Right cardiac atrium (tissue), 5 donors: ENCODE measurements at regions not wholly inside any gene's neighbourhood (a gene's known extent, or its start where the extent isn't known, plus 50 kb on each side); places are given as distances from the start of the nearest gene placed in this dataset.

Source experiments
- ATAC-seq, 2 donors: fragments of 200-7000 bp; cut with Tn5 transposase; one replicate each; pipeline versions ENCODE4 v1.8.0 to v1.9.1; 2020; ENCODE audit warnings: moderate library complexity in 2 of 2, mild to moderate bottlenecking in 1 of 2
- DNase-seq, 3 donors: peaks; one replicate each; pipeline ENCODE4 v3.0.0-alpha.2; 2020
- H3K27ac ChIP-seq: one replicate; pipeline ENCODE4 v1.5.1; 2013; ENCODE audit warnings: mild to moderate bottlenecking, low read length, control low read depth, moderate library complexity
- H3K27me3 ChIP-seq: one replicate; pipeline ENCODE4 v1.6.1; 2013; ENCODE audit not compliant: control insufficient read depth, insufficient read depth
- H3K4me1 ChIP-seq: one replicate; pipeline ENCODE4 v1.6.1; 2013; ENCODE audit warnings: low read length; ENCODE audit not compliant: control insufficient read depth, insufficient read depth
- H3K4me3 ChIP-seq: one replicate; pipeline ENCODE4 v1.5.1; 2013; ENCODE audit warnings: low read length, control low read depth
- H3K9me3 ChIP-seq: one replicate; pipeline ENCODE4 v1.6.1; 2013; ENCODE audit warnings: low read length; ENCODE audit not compliant: control insufficient read depth
- WGBS: extraction: QIAGEN DNeasy Blood & Tissue Kit; methylation state at CpG from one replicate; pipeline ENCODE4 v1.1.7; 2013; 5-methylcytosine and 5-hydroxymethylcytosine counted together
- intact Hi-C, 4 donors: fragments of 100-400 bp; cut with DNase I; formaldehyde crosslinking; loops; one replicate each; pipeline versions ENCODE4 v1.11.0 to v1.14.0; 2022 to 2023
- donor health status: healthy with polysubstance abuse.
- donor health status: DM: no; HTN: yes; CAD: no.
- donor health status: DM: no; HTN: no; CAD: no.
- donor health status: DM: no; HTN: yes; CAD: no; lungs with severe emphysema.
- donor health status: DM: yes; HTN: yes; CAD: no.

GRCh38 chr15:25178835-25179672 lies 224.3 kb downstream of the SNRPN start:
- DNase-seq (peak in 2 of 3 donors; percentile 2 to 13), ATAC-seq (no peak)
- WGBS: 75% methylated on average over 17 of the region's 17 CpGs
- no peak overlapping the region for H3K4me3 ChIP-seq
- no peaks in the 10 kb centered on the region for H3K4me1 ChIP-seq
- no peaks in the 10 kb centered on the region for H3K27me3 ChIP-seq
- H3K9me3 ChIP-seq: no peaks in the 10 kb centered on the region
- intact Hi-C loops: no loop called here
- H3K27ac ChIP-seq: no peak overlapping the region

DNA sequence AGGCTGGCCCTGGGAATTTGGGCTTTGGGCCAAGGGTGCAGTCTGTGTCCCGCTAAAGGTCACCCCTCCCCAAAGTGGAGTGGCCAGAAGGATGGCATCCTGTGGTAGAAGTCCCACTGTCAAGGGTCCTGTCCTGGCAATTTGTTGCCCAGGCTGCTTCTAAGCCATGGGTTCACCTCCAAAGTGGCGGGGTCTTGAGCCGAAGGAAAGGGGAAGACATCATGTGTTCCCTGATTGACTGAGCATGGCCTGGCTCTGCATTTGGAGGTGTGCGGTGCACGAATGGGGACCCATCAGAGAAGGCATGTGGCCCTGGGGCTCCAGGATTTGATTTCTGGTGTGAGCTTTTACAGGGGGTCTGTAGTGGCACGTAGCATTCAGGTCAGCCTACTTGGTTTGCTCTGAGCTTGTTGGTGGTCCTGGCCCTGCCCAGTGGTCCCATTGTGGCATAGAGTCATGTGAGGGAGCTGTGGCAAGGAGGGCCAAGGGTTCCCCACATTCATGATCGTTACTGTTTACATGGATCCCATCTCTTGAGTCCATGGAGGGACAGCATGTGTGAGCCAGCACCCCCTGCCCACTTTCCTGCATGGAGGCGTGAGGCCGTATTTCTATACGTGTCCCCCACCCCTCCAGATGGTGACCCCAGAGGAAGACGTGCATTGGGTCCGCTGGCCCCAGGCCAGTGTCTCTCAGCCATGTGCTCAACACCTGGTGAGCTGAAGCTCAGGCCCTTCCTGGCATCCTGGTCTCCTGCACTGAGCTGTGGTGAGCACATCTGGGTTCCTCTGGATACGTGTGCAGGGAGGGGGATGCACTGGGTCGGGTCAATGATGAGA lies 225.1 kb downstream of the SNRPN start:
- Histone ChIP-seq H3K4me3 (no peak overlapping the region), H3K4me1 (no peaks in the 10 kb centered on the region), H3K9me3 (no peaks in the 10 kb centered on the region), H3K27ac (no peak overlapping the region), H3K27me3 (no peaks in the 10 kb centered on the region)
- ATAC-seq (no peak), DNase-seq (peak; percentile 1 to 34 (median 18))
- 86% methylated on average over 14 of the region's 14 CpGs for WGBS
- intact Hi-C loops: no loop called here

DNA sequence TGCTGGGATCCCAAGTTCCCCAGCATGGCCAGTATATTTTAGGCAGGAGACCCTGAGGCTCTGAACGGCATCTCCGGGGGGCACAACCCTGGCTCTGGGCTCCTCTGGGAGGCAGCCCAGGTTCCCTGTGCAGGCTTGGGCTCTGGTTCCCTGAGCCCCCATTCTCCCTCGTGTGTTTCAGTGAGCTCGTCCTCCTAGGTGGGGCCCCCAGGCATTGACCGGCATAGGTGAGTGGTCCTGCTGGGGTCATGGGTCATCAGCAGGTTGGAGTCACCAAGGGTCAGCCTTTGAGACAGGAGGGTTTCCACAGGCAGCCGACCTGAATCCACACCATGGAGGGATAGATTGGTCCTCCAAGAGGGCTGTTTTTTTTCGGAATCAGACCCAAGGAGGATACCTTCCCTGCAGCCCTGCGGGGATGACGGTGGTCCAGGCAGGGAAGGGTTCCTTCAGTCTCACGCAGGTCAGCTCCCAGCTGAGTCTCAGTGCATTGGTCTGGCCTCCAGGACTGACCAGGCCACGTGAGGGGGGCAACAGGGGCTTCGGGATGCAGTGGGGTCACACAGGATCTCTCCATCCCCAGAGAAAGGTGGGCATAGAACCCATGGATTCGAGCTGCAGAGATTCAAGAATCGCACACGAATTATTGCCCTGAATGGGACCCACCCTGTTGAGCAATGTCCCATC lies 226.0 kb downstream of the SNRPN start:
- peak; percentile 2 to 13 (median 12) for DNase-seq
- H3K9me3 ChIP-seq: no peaks in the 10 kb centered on the region
- no peaks in the 10 kb centered on the region for H3K27me3 ChIP-seq
- H3K4me3 ChIP-seq: no peak overlapping the region
- no peaks in the 10 kb centered on the region for H3K4me1 ChIP-seq
- intact Hi-C loops: no loop called here
- WGBS: 76% methylated on average over 15 of the region's 15 CpGs
- no peak overlapping the region for H3K27ac ChIP-seq
- ATAC-seq: no peak

- DNase-seq (peak; percentile 4 to 34 (median 6)), ATAC-seq (no peak)
- WGBS: 86% methylated on average over 17 of the region's 17 CpGs
- Histone ChIP-seq H3K4me3 (no peak overlapping the region), H3K27me3 (no peaks in the 10 kb centered on the region), H3K4me1 (no peaks in the 10 kb centered on the region), H3K9me3 (no peaks in the 10 kb centered on the region), H3K27ac (no peak overlapping the region)
- intact Hi-C loops: no loop called here
These were observed 226.7 kb downstream of the SNRPN start for GRCh38 chr15:25181293-25182097.

DNA sequence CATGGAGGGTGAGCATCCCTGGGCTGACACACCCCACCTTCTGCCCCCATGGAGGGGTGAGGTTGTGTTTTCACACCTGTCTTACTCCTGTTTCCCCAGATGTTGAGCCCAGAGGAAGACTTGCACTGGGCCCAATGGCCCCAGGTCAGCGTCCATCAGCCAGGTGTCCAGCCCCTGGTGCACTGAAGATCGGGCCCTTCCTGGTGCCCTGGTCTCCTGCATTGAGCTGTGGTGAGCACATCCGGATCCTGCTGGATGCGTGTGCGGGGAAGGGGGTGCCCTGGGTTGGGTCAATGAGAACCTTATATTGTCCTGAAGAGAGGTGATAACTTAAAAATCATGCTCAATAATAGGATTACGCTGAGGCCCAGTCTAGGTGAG lies 227.3 kb downstream of the SNRPN start:
- intact Hi-C loops: no loop called here
- 91% methylated on average over 6 of the region's 6 CpGs for WGBS
- Histone ChIP-seq H3K27me3 (no peaks in the 10 kb centered on the region), H3K4me3 (no peak overlapping the region), H3K27ac (no peak overlapping the region), H3K4me1 (no peaks in the 10 kb centered on the region), H3K9me3 (no peaks in the 10 kb centered on the region)
- ATAC-seq (no peak), DNase-seq (peak in 1 of 3 donors; percentile 10)

DNA sequence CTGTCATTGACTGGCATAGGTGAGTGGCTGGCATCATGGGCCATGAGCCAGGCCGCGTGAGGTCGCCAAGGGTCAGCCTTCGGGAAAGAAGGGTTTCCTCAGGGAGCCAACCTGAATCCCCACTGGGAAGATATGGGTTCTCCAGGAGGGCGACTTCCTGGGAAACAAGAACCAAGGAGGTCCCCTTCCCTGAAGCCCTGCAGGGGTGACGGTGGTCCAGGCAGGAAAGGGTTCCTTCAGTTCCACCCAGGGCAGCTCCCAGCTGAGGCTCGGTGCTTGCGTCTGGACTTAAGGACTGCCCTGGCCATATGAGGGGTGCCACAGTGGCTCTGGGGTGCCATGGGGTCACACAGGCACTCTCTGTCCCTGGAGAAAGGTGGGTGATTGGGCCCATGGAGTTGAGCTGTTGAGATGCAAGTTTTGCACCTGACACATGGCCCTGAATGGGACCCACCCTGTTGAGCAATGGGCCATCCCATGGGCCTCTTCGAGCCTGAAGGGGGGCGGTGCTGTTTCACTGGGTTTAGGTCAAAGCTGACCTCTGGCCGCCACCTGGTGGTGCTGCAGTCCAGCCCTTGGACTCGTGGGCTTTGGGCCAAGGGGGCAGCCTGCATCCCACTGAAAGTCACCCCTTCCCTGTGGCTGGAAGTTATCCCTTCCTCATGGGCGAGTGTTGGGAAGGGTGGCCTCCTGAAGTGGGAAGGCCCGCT lies 228.1 kb downstream of the SNRPN start:
- DNase-seq (peak; percentile 4 to 43 (median 5)), ATAC-seq (no peak)
- H3K9me3 ChIP-seq: no peaks in the 10 kb centered on the region
- WGBS: 81% methylated on average over 14 of the region's 14 CpGs
- H3K27me3 ChIP-seq: no peaks in the 10 kb centered on the region
- no peaks in the 10 kb centered on the region for H3K4me1 ChIP-seq
- no peak overlapping the region for H3K4me3 ChIP-seq
- intact Hi-C loops: no loop called here
- no peak overlapping the region for H3K27ac ChIP-seq

DNA sequence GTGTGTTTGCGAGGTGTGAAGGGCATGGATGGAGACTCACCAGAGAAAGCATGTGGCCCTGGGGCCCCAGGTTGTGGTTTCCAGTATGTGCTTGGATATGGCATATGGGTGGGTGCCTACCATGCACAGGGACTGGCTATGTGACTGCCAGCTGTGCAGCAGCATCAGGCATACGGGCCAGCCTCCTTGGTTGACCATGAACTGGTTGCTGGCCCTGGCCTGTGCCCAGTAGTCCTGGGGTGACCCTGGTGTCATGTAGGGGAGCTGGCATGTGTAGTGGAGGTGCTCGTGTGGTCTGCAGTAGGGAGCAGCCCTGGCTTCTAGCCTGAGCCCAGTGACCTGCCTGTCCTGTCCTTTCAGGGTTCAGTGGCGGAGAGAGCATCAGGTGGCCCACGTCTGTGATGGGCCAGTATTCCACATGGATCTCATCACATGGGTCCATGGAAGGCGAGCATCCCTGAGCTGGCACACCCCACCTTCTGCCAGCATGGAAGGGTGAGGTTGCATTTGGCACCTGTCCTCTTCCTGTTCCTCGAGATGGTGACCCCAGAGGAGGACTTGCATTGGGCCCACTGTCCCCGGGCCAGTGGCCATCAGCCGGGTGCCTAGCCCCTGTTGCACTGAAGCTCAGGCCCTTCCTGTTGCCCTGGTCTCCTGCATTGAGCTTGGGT lies 228.9 kb downstream of the SNRPN start:
- no peaks in the 10 kb centered on the region for H3K27me3 ChIP-seq
- intact Hi-C loops: no loop called here
- no peak for ATAC-seq
- H3K27ac ChIP-seq: no peak overlapping the region
- H3K4me3 ChIP-seq: no peak overlapping the region
- H3K9me3 ChIP-seq: no peaks in the 10 kb centered on the region
- 73% methylated on average over 9 of the region's 9 CpGs for WGBS
- DNase-seq: peak in 2 of 3 donors; percentile 2 to 15
- H3K4me1 ChIP-seq: no peaks in the 10 kb centered on the region

DNA sequence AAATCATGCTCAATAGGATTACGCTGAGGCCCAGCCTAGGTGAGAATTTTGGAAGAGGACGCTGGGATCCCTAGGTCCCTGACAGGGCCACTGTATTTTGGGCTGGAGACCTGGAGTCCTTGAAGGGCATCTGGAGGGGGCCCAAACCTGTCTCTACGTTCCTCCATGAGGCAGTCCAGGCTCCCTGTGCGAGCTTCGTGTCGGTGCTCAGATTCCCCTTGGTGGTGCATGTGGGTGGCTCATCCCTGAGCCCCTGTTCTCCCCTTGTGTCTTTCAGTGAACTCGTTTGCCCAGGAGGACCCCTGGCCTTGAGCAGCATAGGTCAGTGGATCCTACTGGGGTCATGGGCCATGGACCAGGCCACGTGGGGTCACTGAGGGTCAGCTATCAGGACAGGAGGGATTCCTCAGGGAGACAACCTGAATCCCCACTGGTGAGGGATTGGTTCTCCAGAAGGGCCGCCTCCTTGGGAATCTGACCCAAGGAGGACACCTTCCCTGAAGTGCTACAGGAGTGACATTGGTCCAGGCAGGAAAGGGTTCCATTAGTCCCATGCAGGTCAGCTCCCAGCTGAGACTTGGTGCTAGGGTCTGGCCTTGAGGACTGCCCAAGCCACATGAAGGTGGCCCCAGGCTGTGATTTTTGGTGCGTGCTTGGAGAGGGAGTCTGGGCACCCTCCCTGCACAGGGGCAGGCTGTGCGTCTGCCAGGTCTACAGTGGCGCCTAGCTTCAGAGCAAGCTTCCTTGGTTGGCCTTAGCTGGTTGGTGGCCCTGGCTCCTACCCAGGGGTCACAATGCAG lies 229.8 kb downstream of the SNRPN start:
- H3K4me1 ChIP-seq: no peaks in the 10 kb centered on the region
- no peaks in the 10 kb centered on the region for H3K27me3 ChIP-seq
- intact Hi-C loops: no loop called here
- no peaks in the 10 kb centered on the region for H3K9me3 ChIP-seq
- no peak for ATAC-seq
- H3K27ac ChIP-seq: no peak overlapping the region
- DNase-seq: peak; percentile 1 to 5 (median 3)
- no peak overlapping the region for H3K4me3 ChIP-seq
- 83% methylated on average over 12 of the region's 12 CpGs for WGBS

DNA sequence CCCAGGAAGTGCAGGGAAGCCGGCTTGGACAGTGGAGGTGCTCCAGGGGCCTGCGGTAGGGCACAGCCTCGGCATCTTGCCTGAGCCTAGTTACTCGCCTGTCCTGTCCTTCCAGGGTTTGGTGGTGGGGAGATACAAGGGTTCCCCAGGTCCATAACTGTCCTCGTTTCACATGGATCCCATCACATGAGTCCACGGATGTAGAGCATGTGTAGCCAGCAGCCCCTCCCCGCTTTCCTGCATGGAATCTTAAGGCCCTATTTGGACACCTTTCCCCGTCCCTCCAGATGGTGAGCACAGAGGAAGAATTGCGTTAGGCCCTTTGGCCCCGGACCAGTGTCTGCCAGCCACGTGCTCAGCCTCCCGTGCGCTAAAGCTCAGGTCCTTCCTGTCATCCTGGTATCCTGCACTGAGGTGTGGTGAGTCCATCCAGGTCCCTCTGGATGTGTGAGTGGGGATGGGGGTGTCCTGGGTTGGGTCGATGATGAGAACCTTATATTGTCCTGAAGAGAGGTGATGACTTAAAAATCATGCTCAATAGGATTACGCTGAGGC lies 230.4 kb downstream of the SNRPN start:
- H3K27ac ChIP-seq: no peak overlapping the region
- ATAC-seq (no peak), DNase-seq (peak in 2 of 3 donors; percentile 5 to 11)
- no peak overlapping the region for H3K4me3 ChIP-seq
- intact Hi-C loops: no loop called here
- H3K27me3 ChIP-seq: no peaks in the 10 kb centered on the region
- H3K4me1 ChIP-seq: no peaks in the 10 kb centered on the region
- H3K9me3 ChIP-seq: no peaks in the 10 kb centered on the region
- WGBS: 87% methylated on average over 15 of the region's 15 CpGs
